SK-N-SH treated with all-trans-retinoic acid at 6 μM for 48 hours (cell line): ENCODE measurements at regions not wholly inside any gene's neighbourhood (a gene's known extent, or its start where the extent isn't known, plus 50 kb on each side); places are given as distances from the start of the nearest gene placed in this dataset.

Experiments
- ARNTL ChIP-seq: fragments of 450-650 bp; formaldehyde crosslinking; IDR thresholded peaks from 2 replicates; pipeline ENCODE4 v1.5.0; 2020; ENCODE audit warnings: low read depth, mild to moderate bottlenecking, moderate library complexity, borderline replicate concordance
- CSDC2 ChIP-seq: fragments of 250-450 bp; sonication (Bioruptor Pico); IDR thresholded peaks from 2 replicates; pipeline ENCODE4 v1.5.0; 2020; ENCODE audit warnings: mild to moderate bottlenecking, moderate library complexity
- OSR1 ChIP-seq: fragments of 250-450 bp; sonication (Bioruptor Pico); IDR thresholded peaks from 2 replicates; pipeline ENCODE4 v1.8.0; 2022; ENCODE audit warnings: moderate library complexity, mild to moderate bottlenecking, inconsistent platforms
- RARB ChIP-seq: fragments of 250-450 bp; sonication (Bioruptor Pico); IDR thresholded peaks from 2 replicates; pipeline ENCODE4 v1.8.0; 2021; ENCODE audit warnings: mild to moderate bottlenecking, moderate library complexity
- SNAI2 ChIP-seq: fragments of 250-450 bp; sonication (Bioruptor Pico); IDR thresholded peaks from 2 replicates; pipeline ENCODE4 v1.5.0; 2020; ENCODE audit warnings: mild to moderate bottlenecking, moderate library complexity
- TCF4 ChIP-seq: fragments of 250-450 bp; sonication (Bioruptor Pico); IDR thresholded peaks from 2 replicates; pipeline ENCODE4 v1.8.0; 2021; ENCODE audit warnings: mild to moderate bottlenecking, moderate library complexity, borderline replicate concordance
- ZFP3 ChIP-seq: fragments of 250-450 bp; sonication (Bioruptor Pico); IDR thresholded peaks from 2 replicates; pipeline ENCODE4 v1.5.0; 2020; ENCODE audit warnings: mild to moderate bottlenecking, moderate library complexity
- ZFP30 ChIP-seq: fragments of 450-650 bp; formaldehyde crosslinking; IDR thresholded peaks from 2 replicates; pipeline ENCODE4 v1.5.0; 2022; ENCODE audit warnings: mild to moderate bottlenecking, moderate library complexity
- ZNF565 ChIP-seq: fragments of 450-650 bp; formaldehyde crosslinking; conservative IDR thresholded peaks from 2 replicates; pipeline ENCODE4 v1.5.0; 2020; ENCODE audit warnings: low read depth, mild to moderate bottlenecking, moderate library complexity
- TF ChIP-seq, protein P1 (sequence below): fragments of 250-450 bp; sonication (Bioruptor Pico); IDR thresholded peaks from 2 replicates; pipeline ENCODE4 v1.8.0; 2020; ENCODE audit warnings: mild to moderate bottlenecking, moderate library complexity, borderline replicate concordance
- TF ChIP-seq, protein P2 (sequence below): fragments of 250-450 bp; sonication (Bioruptor Pico); IDR thresholded peaks from 2 replicates; pipeline ENCODE4 v1.5.1; 2021; ENCODE audit warnings: mild to moderate bottlenecking, moderate library complexity

DNA sequence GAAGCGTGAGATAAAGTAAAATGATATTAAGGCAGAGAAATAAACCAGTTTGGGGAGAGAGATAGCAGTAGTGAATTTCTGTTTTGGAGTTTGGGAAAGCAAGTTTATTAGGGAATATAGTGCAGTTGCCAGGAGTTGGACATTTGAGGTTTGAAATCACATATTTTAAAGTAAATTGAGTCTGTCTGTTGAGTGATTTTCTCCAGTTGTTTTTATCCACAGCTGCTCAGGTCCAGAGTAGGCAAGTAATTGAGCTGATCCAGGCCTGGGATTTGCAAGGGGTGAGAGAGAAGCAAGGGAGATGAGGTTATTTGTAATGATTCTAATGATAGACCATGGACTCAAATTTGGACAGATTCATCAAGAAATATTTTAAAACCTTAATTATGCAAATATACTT, 481.9 kb downstream of the UTRN start:
- TF ChIP-seq CSDC2 (CRISPR knock-in tag), result no peak
- no peak for TF ChIP-seq RARB (CRISPR knock-in tag)
- no peak for TF ChIP-seq ZFP3 (CRISPR knock-in tag)
- TF ChIP-seq, protein P1, sequence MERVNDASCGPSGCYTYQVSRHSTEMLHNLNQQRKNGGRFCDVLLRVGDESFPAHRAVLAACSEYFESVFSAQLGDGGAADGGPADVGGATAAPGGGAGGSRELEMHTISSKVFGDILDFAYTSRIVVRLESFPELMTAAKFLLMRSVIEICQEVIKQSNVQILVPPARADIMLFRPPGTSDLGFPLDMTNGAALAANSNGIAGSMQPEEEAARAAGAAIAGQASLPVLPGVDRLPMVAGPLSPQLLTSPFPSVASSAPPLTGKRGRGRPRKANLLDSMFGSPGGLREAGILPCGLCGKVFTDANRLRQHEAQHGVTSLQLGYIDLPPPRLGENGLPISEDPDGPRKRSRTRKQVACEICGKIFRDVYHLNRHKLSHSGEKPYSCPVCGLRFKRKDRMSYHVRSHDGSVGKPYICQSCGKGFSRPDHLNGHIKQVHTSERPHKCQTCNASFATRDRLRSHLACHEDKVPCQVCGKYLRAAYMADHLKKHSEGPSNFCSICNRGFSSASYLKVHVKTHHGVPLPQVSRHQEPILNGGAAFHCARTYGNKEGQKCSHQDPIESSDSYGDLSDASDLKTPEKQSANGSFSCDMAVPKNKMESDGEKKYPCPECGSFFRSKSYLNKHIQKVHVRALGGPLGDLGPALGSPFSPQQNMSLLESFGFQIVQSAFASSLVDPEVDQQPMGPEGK (CRISPR knock-in tag), result no peak
- TF ChIP-seq TCF4 (CRISPR knock-in tag), result no peak
- no peak for TF ChIP-seq SNAI2 (CRISPR knock-in tag)
- no peak for TF ChIP-seq ZFP30 (CRISPR knock-in tag)
- TF ChIP-seq, protein P2, sequence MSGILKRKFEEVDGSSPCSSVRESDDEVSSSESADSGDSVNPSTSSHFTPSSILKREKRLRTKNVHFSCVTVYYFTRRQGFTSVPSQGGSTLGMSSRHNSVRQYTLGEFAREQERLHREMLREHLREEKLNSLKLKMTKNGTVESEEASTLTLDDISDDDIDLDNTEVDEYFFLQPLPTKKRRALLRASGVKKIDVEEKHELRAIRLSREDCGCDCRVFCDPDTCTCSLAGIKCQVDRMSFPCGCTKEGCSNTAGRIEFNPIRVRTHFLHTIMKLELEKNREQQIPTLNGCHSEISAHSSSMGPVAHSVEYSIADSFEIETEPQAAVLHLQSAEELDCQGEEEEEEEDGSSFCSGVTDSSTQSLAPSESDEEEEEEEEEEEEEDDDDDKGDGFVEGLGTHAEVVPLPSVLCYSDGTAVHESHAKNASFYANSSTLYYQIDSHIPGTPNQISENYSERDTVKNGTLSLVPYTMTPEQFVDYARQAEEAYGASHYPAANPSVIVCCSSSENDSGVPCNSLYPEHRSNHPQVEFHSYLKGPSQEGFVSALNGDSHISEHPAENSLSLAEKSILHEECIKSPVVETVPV, result no peak
- no peak for TF ChIP-seq ARNTL (CRISPR knock-in tag)
- TF ChIP-seq OSR1, result no peak
- no peak for TF ChIP-seq ZNF565
